GM23338 (cell line): ENCODE measurements at regions not wholly inside any gene's neighbourhood (a gene's known extent, or its start where the extent isn't known, plus 50 kb on each side); places are given as distances from the start of the nearest gene placed in this dataset.

Experiments used
- ATAC-seq: fragments of 200-7000 bp; cut with Tn5 transposase; 3 replicates; pipeline ENCODE4 v1.9.1; 2020
- DNase-seq: peaks from one replicate; pipeline ENCODE4 v3.0.0-alpha.2; 2015; ENCODE audit warnings: low spot score
- H2AFZ ChIP-seq: fragments of 200-600 bp; sonication (generic); 2 replicates; pipeline ENCODE4 v1.8.0; 2016; ENCODE audit warnings: antibody characterized with exemption, mild to moderate bottlenecking, moderate library complexity
- H3F3A ChIP-seq: fragments of 200-600 bp; sonication (generic); replicated peaks from 2 replicates; pipeline ENCODE4 v1.8.0; 2017; ENCODE audit warnings: antibody characterized with exemption, mixed run types, low read depth
- H3K27ac ChIP-seq: fragments of 200-600 bp; sonication (generic); 2 replicates; pipeline ENCODE4 v1.6.1; 2016; ENCODE audit warnings: low read depth
- H3K27me3 ChIP-seq: fragments of 200-600 bp; sonication (generic); 2 replicates; pipeline ENCODE4 v1.8.0; 2016; ENCODE audit warnings: mild to moderate bottlenecking, mixed run types, moderate library complexity; ENCODE audit not compliant: insufficient read depth
- H3K36me3 ChIP-seq: fragments of 200-600 bp; sonication (generic); 2 replicates; pipeline ENCODE4 v1.8.0; 2016; ENCODE audit warnings: mild to moderate bottlenecking; ENCODE audit not compliant: insufficient read depth
- H3K4me1 ChIP-seq: fragments of 200-600 bp; sonication (generic); 2 replicates; pipeline ENCODE4 v1.8.0; 2016; ENCODE audit warnings: mild to moderate bottlenecking, moderate library complexity; ENCODE audit not compliant: insufficient read depth
- H3K4me2 ChIP-seq: fragments of 200-600 bp; sonication (generic); 2 replicates; pipeline ENCODE4 v1.7.1; 2017; ENCODE audit warnings: mixed run types
- H3K4me3 ChIP-seq: fragments of 200-600 bp; sonication (generic); 2 replicates; pipeline ENCODE4 v1.6.1; 2016; ENCODE audit warnings: mixed run types
- H3K79me2 ChIP-seq: fragments of 200-600 bp; sonication (generic); replicated peaks from 2 replicates; pipeline ENCODE4 v1.8.0; 2017; ENCODE audit warnings: mild to moderate bottlenecking; ENCODE audit not compliant: insufficient read depth
- H3K9me2 ChIP-seq: fragments of 200-600 bp; sonication (generic); 2 replicates; pipeline ENCODE4 v1.8.0; 2017; ENCODE audit not compliant: insufficient read depth
- H4K20me1 ChIP-seq: fragments of 200-600 bp; sonication (generic); replicated peaks from 2 replicates; pipeline ENCODE4 v1.8.0; 2017; ENCODE audit warnings: mild to moderate bottlenecking; ENCODE audit not compliant: insufficient read depth
- H3K27ac Mint-ChIP-seq: 2 replicates; pipeline ENCODE4 v1.8.0; 2020; ENCODE audit warnings: inconsistent platforms, mild to moderate bottlenecking, moderate library complexity, mixed read lengths
- H3K27me3 Mint-ChIP-seq: 3 replicates; pipeline ENCODE4 v1.8.0; 2022; ENCODE audit warnings: low read depth, mild to moderate bottlenecking, moderate library complexity, mixed read lengths, inconsistent platforms; ENCODE audit not compliant: insufficient read depth, poor library complexity
- H3K36me3 Mint-ChIP-seq: 3 replicates; pipeline ENCODE4 v1.8.0; 2021; ENCODE audit warnings: low read depth, mild to moderate bottlenecking, inconsistent platforms, moderate library complexity, mixed read lengths
- H3K4me1 Mint-ChIP-seq: 3 replicates; pipeline ENCODE4 v1.8.0; 2020; ENCODE audit warnings: mild to moderate bottlenecking, inconsistent platforms, mixed read lengths
- H3K4me3 Mint-ChIP-seq: 3 replicates; pipeline ENCODE4 v1.8.0; 2021; ENCODE audit warnings: moderate library complexity, mild to moderate bottlenecking, inconsistent platforms, mixed read lengths
- H3K9me3 Mint-ChIP-seq: 3 replicates; pipeline ENCODE4 v1.8.0; 2020; ENCODE audit warnings: moderate library complexity, mild to moderate bottlenecking, inconsistent platforms, mixed read lengths
- CREB1 ChIP-seq: fragments of 250-450 bp; sonication (Bioruptor Pico); IDR thresholded peaks from 2 replicates; pipeline ENCODE4 v1.5.0; 2020; ENCODE audit warnings: low read depth, mild to moderate bottlenecking, moderate library complexity
- EZH2 ChIP-seq: fragments of 200-600 bp; sonication (generic); IDR thresholded peaks from one replicate; pipeline ENCODE4 v1.8.0; 2017; ENCODE audit warnings: antibody characterized with exemption, mild to moderate bottlenecking, low read depth; ENCODE audit not compliant: unreplicated experiment
- EZH2phosphoT487 ChIP-seq: fragments of 200-600 bp; sonication (generic); IDR thresholded peaks from one replicate; pipeline ENCODE4 v1.8.1; 2018; ENCODE audit warnings: antibody characterized with exemption; ENCODE audit not compliant: unreplicated experiment
- JUNB ChIP-seq: IDR thresholded peaks from one replicate; pipeline ENCODE4 v1.6.1; 2016; ENCODE audit warnings: antibody characterized with exemption; ENCODE audit not compliant: unreplicated experiment
- NANOG ChIP-seq: IDR thresholded peaks from 2 replicates; pipeline ENCODE4 v1.6.1; 2016; ENCODE audit warnings: antibody characterized with exemption, borderline replicate concordance
- POLR2AphosphoS5 ChIP-seq: IDR thresholded peaks from 2 replicates; pipeline ENCODE4 v1.6.1; 2016; ENCODE audit warnings: antibody characterized with exemption, low read depth
- STAT1 ChIP-seq: IDR thresholded peaks from one replicate; pipeline ENCODE4 v1.6.1; 2016; ENCODE audit warnings: antibody characterized with exemption; ENCODE audit not compliant: unreplicated experiment
- ZNF114 ChIP-seq: fragments of 250-450 bp; sonication (Bioruptor Pico); IDR thresholded peaks from 2 replicates; pipeline ENCODE4 v1.5.0; 2020; ENCODE audit warnings: mild to moderate bottlenecking, moderate library complexity
- ZNF331 ChIP-seq: fragments of 250-450 bp; sonication (Bioruptor Pico); IDR thresholded peaks from 2 replicates; pipeline ENCODE4 v1.5.0; 2020; ENCODE audit warnings: low read depth, mild to moderate bottlenecking, moderate library complexity
- TF ChIP-seq, protein P1 (sequence below): IDR thresholded peaks from 2 replicates; pipeline ENCODE4 v1.6.1; 2016; ENCODE audit warnings: antibody characterized with exemption
- TF ChIP-seq, protein P2 (sequence below), 2 experiments: fragments of 200-600 bp in 1 of 2; sonication (generic) in 1 of 2; conservative IDR thresholded peaks; 2 replicates each; pipeline versions ENCODE4 v1.5.1 to v1.6.1; 2016 to 2017; ENCODE audit warnings: antibody characterized with exemption in 2 of 2, low read depth in 2 of 2, mild to moderate bottlenecking in 2 of 2, moderate library complexity in 1 of 2
- TF ChIP-seq, protein P3 (sequence below): fragments of 250-450 bp; sonication (Bioruptor Pico); IDR thresholded peaks from 2 replicates; pipeline ENCODE4 v1.5.0; 2020; ENCODE audit warnings: mild to moderate bottlenecking, moderate library complexity
- TF ChIP-seq, protein P4 (sequence below): IDR thresholded peaks from one replicate; pipeline ENCODE4 v1.6.1; 2018; ENCODE audit warnings: antibody characterized with exemption; ENCODE audit not compliant: unreplicated experiment

DNA sequence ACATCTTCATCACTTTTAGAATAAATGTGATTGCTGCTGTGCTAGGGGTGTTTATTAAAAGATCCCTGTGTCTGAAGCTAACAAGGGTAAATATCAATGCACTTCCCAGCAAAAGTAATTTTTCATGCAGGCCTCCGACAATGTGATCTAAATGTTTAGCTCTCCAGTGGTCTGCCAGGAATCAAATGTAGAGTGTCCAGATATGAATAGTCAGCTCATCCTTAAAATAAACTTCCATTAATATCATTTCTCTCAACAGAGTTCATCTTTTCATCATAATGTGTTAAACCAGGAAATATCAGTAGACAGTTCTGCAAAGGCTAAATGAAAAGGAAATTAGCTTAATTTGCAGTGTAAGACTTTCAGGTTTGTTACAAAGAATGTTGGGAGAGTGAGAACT, 102.2 kb upstream of the EGFL6 start:
- Mint-ChIP-seq H3K36me3 (no peaks in the 10 kb centered on the region), H3K4me1 (peaks cover 10% of the 10 kb centered on the region), H3K9me3 (peaks cover 5% of the 10 kb centered on the region), H3K4me3 (no peak overlapping the region), H3K27ac (no peak overlapping the region), H3K27me3 (peaks cover 3% of the 10 kb centered on the region)
- H4K20me1 ChIP-seq, result no peaks in the 10 kb centered on the region
- H3K9me2 ChIP-seq, result no peaks in the 10 kb centered on the region
- H3K79me2 ChIP-seq, result no peaks in the 10 kb centered on the region
- no peak overlapping the region for H3K4me3 ChIP-seq
- no peaks in the 10 kb centered on the region for H3K27me3 ChIP-seq
- no peaks in the 10 kb centered on the region for H3K4me1 ChIP-seq
- H2AFZ ChIP-seq, result no peak overlapping the region
- DNase-seq, result no peak
- no peaks in the 10 kb centered on the region for H3K36me3 ChIP-seq
- H3F3A ChIP-seq, result no peaks in the 10 kb centered on the region
- no peak overlapping the region for H3K27ac ChIP-seq
- no peak overlapping the region for H3K4me2 ChIP-seq
- ATAC-seq, result no peak
- TF ChIP-seq, protein P1, sequence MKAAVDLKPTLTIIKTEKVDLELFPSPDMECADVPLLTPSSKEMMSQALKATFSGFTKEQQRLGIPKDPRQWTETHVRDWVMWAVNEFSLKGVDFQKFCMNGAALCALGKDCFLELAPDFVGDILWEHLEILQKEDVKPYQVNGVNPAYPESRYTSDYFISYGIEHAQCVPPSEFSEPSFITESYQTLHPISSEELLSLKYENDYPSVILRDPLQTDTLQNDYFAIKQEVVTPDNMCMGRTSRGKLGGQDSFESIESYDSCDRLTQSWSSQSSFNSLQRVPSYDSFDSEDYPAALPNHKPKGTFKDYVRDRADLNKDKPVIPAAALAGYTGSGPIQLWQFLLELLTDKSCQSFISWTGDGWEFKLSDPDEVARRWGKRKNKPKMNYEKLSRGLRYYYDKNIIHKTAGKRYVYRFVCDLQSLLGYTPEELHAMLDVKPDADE, result no peak
- TF ChIP-seq CREB1 (CRISPR knock-in tag) (no peak), EZH2phosphoT487 (no peak), ZNF331 (CRISPR knock-in tag) (no peak), STAT1 (no peak), POLR2AphosphoS5 (no peak), JUNB (no peak), NANOG (no peak), EZH2 (no peak), ZNF114 (CRISPR knock-in tag) (no peak)
- TF ChIP-seq, protein P2, sequence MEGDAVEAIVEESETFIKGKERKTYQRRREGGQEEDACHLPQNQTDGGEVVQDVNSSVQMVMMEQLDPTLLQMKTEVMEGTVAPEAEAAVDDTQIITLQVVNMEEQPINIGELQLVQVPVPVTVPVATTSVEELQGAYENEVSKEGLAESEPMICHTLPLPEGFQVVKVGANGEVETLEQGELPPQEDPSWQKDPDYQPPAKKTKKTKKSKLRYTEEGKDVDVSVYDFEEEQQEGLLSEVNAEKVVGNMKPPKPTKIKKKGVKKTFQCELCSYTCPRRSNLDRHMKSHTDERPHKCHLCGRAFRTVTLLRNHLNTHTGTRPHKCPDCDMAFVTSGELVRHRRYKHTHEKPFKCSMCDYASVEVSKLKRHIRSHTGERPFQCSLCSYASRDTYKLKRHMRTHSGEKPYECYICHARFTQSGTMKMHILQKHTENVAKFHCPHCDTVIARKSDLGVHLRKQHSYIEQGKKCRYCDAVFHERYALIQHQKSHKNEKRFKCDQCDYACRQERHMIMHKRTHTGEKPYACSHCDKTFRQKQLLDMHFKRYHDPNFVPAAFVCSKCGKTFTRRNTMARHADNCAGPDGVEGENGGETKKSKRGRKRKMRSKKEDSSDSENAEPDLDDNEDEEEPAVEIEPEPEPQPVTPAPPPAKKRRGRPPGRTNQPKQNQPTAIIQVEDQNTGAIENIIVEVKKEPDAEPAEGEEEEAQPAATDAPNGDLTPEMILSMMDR (conservative IDR thresholded peaks at IDR 0.05; ENCODE audit: low read depth in 2 of 2), result no peak
- TF ChIP-seq, protein P3, sequence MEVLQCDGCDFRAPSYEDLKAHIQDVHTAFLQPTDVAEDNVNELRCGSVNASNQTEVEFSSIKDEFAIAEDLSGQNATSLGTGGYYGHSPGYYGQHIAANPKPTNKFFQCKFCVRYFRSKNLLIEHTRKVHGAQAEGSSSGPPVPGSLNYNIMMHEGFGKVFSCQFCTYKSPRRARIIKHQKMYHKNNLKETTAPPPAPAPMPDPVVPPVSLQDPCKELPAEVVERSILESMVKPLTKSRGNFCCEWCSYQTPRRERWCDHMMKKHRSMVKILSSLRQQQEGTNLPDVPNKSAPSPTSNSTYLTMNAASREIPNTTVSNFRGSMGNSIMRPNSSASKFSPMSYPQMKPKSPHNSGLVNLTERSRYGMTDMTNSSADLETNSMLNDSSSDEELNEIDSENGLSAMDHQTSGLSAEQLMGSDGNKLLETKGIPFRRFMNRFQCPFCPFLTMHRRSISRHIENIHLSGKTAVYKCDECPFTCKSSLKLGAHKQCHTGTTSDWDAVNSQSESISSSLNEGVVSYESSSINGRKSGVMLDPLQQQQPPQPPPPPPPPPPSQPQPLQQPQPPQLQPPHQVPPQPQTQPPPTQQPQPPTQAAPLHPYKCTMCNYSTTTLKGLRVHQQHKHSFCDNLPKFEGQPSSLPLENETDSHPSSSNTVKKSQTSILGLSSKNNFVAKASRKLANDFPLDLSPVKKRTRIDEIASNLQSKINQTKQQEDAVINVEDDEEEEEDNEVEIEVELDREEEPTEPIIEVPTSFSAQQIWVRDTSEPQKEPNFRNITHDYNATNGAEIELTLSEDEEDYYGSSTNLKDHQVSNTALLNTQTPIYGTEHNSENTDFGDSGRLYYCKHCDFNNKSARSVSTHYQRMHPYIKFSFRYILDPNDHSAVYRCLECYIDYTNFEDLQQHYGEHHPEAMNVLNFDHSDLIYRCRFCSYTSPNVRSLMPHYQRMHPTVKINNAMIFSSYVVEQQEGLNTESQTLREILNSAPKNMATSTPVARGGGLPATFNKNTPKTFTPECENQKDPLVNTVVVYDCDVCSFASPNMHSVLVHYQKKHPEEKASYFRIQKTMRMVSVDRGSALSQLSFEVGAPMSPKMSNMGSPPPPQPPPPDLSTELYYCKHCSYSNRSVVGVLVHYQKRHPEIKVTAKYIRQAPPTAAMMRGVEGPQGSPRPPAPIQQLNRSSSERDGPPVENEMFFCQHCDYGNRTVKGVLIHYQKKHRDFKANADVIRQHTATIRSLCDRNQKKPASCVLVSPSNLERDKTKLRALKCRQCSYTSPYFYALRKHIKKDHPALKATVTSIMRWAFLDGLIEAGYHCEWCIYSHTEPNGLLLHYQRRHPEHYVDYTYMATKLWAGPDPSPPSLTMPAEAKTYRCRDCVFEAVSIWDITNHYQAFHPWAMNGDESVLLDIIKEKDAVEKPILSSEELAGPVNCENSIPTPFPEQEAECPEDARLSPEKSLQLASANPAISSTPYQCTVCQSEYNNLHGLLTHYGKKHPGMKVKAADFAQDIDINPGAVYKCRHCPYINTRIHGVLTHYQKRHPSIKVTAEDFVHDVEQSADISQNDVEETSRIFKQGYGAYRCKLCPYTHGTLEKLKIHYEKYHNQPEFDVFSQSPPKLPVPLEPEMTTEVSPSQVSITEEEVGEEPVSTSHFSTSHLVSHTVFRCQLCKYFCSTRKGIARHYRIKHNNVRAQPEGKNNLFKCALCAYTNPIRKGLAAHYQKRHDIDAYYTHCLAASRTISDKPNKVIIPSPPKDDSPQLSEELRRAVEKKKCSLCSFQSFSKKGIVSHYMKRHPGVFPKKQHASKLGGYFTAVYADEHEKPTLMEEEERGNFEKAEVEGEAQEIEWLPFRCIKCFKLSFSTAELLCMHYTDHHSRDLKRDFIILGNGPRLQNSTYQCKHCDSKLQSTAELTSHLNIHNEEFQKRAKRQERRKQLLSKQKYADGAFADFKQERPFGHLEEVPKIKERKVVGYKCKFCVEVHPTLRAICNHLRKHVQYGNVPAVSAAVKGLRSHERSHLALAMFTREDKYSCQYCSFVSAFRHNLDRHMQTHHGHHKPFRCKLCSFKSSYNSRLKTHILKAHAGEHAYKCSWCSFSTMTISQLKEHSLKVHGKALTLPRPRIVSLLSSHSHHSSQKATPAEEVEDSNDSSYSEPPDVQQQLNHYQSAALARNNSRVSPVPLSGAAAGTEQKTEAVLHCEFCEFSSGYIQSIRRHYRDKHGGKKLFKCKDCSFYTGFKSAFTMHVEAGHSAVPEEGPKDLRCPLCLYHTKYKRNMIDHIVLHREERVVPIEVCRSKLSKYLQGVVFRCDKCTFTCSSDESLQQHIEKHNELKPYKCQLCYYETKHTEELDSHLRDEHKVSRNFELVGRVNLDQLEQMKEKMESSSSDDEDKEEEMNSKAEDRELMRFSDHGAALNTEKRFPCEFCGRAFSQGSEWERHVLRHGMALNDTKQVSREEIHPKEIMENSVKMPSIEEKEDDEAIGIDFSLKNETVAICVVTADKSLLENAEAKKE (CRISPR knock-in tag), result no peak
- TF ChIP-seq, protein P4, sequence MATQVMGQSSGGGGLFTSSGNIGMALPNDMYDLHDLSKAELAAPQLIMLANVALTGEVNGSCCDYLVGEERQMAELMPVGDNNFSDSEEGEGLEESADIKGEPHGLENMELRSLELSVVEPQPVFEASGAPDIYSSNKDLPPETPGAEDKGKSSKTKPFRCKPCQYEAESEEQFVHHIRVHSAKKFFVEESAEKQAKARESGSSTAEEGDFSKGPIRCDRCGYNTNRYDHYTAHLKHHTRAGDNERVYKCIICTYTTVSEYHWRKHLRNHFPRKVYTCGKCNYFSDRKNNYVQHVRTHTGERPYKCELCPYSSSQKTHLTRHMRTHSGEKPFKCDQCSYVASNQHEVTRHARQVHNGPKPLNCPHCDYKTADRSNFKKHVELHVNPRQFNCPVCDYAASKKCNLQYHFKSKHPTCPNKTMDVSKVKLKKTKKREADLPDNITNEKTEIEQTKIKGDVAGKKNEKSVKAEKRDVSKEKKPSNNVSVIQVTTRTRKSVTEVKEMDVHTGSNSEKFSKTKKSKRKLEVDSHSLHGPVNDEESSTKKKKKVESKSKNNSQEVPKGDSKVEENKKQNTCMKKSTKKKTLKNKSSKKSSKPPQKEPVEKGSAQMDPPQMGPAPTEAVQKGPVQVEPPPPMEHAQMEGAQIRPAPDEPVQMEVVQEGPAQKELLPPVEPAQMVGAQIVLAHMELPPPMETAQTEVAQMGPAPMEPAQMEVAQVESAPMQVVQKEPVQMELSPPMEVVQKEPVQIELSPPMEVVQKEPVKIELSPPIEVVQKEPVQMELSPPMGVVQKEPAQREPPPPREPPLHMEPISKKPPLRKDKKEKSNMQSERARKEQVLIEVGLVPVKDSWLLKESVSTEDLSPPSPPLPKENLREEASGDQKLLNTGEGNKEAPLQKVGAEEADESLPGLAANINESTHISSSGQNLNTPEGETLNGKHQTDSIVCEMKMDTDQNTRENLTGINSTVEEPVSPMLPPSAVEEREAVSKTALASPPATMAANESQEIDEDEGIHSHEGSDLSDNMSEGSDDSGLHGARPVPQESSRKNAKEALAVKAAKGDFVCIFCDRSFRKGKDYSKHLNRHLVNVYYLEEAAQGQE, result no peak
